ACC112 (cell line): ENCODE measurements at regions not wholly inside any gene's neighbourhood (a gene's known extent, or its start where the extent isn't known, plus 50 kb on each side); places are given as distances from the start of the nearest gene placed in this dataset.

Experiments used
- H2AFZ ChIP-seq: fragments of 200-600 bp; sonication (generic); one replicate; pipeline ENCODE4 v1.6.0; 2017; ENCODE audit warnings: antibody characterized with exemption, low read length; ENCODE audit not compliant: unreplicated experiment
- H3K27ac ChIP-seq: fragments of 200-600 bp; sonication (generic); 2 replicates; pipeline ENCODE4 v1.5.1; 2014; ENCODE audit warnings: low read depth, mild to moderate bottlenecking, antibody characterized with exemption, low read length, moderate library complexity
- H3K27me3 ChIP-seq: fragments of 200-600 bp; sonication (generic); 2 replicates; pipeline ENCODE4 v1.6.1; 2014; ENCODE audit warnings: mild to moderate bottlenecking, antibody characterized with exemption, low read length, moderate library complexity, mixed read lengths; ENCODE audit not compliant: insufficient read depth
- H3K36me3 ChIP-seq: fragments of 200-600 bp; sonication (generic); 2 replicates; pipeline ENCODE4 v1.6.1; 2016; ENCODE audit warnings: mild to moderate bottlenecking, antibody characterized with exemption, low read length, moderate library complexity, mixed read lengths; ENCODE audit not compliant: insufficient read depth
- H3K4me1 ChIP-seq: fragments of 200-600 bp; sonication (generic); one replicate; pipeline ENCODE4 v1.6.1; 2016; ENCODE audit warnings: low read length, mixed read lengths; ENCODE audit not compliant: insufficient read depth, unreplicated experiment, control insufficient read depth
- H3K4me3 ChIP-seq: fragments of 200-600 bp; sonication (generic); 2 replicates; pipeline ENCODE4 v1.5.1; 2014; ENCODE audit warnings: mild to moderate bottlenecking, low read depth, low read length
- H3K79me2 ChIP-seq: fragments of 200-600 bp; sonication (generic); one replicate; pipeline ENCODE4 v1.6.0; 2016; ENCODE audit warnings: low read length; ENCODE audit not compliant: control insufficient read depth, unreplicated experiment, insufficient read depth

GRCh38 chr11:112886434-112887370 is 74.5 kb upstream of the NCAM1 start:
- Histone ChIP-seq H3K27ac (no peak overlapping the region), H3K79me2 (no peaks in the 10 kb centered on the region), H3K36me3 (no peaks in the 10 kb centered on the region), H2AFZ (no peak overlapping the region), H3K27me3 (no peaks in the 10 kb centered on the region), H3K4me3 (no peak overlapping the region), H3K4me1 (no peaks in the 10 kb centered on the region)

GRCh38 chr11:112889446-112889845 is 71.8 kb upstream of the NCAM1 start:
- Histone ChIP-seq H3K79me2 (no peaks in the 10 kb centered on the region), H3K27ac (no peak overlapping the region), H3K4me1 (no peaks in the 10 kb centered on the region), H3K27me3 (no peaks in the 10 kb centered on the region), H3K36me3 (no peaks in the 10 kb centered on the region), H2AFZ (no peak overlapping the region), H3K4me3 (no peak overlapping the region)

GRCh38 chr11:112899235-112900006 is 61.8 kb upstream of the NCAM1 start:
- H3K27ac ChIP-seq = no peak overlapping the region
- no peaks in the 10 kb centered on the region for H3K4me1 ChIP-seq
- no peaks in the 10 kb centered on the region for H3K79me2 ChIP-seq
- no peaks in the 10 kb centered on the region for H3K27me3 ChIP-seq
- no peaks in the 10 kb centered on the region for H3K36me3 ChIP-seq
- no peak overlapping the region for H2AFZ ChIP-seq
- no peak overlapping the region for H3K4me3 ChIP-seq

- Histone ChIP-seq H2AFZ (no peak overlapping the region), H3K4me1 (no peaks in the 10 kb centered on the region), H3K27me3 (no peaks in the 10 kb centered on the region), H3K4me3 (no peak overlapping the region), H3K27ac (no peak overlapping the region), H3K36me3 (no peaks in the 10 kb centered on the region), H3K79me2 (no peaks in the 10 kb centered on the region)
Measured at GRCh38 chr11:112901924-112902323, 59.3 kb upstream of the NCAM1 start.

GRCh38 chr11:112902361-112903011 is 58.7 kb upstream of the NCAM1 start:
- Histone ChIP-seq H3K79me2 (no peaks in the 10 kb centered on the region), H3K27me3 (no peaks in the 10 kb centered on the region), H3K27ac (no peak overlapping the region), H2AFZ (no peak overlapping the region), H3K4me1 (no peaks in the 10 kb centered on the region), H3K36me3 (no peaks in the 10 kb centered on the region), H3K4me3 (no peak overlapping the region)

- no peaks in the 10 kb centered on the region for H3K36me3 ChIP-seq
- no peaks in the 10 kb centered on the region for H3K4me1 ChIP-seq
- no peaks in the 10 kb centered on the region for H3K79me2 ChIP-seq
- H3K27me3 ChIP-seq = no peaks in the 10 kb centered on the region
- no peak overlapping the region for H2AFZ ChIP-seq
- no peak overlapping the region for H3K27ac ChIP-seq
- H3K4me3 ChIP-seq = no peak overlapping the region
Measured at GRCh38 chr11:112903340-112903739, 57.9 kb upstream of the NCAM1 start.

- H3K27ac ChIP-seq = no peak overlapping the region
- H3K79me2 ChIP-seq = no peaks in the 10 kb centered on the region
- H2AFZ ChIP-seq = no peak overlapping the region
Measured at GRCh38 chr11:112911124-112911523, 50.1 kb upstream of the NCAM1 start.

More at GRCh38 chr11:112911124-112911523, 50.1 kb upstream of the NCAM1 start:
- Histone ChIP-seq H3K4me1 (no peaks in the 10 kb centered on the region), H3K4me3 (no peak overlapping the region), H3K36me3 (no peaks in the 10 kb centered on the region), H3K27me3 (no peaks in the 10 kb centered on the region)
